ENCODE measurements at regions not wholly inside any gene's neighbourhood (a gene's known extent, or its start where the extent isn't known, plus 50 kb on each side); places are given as distances from the start of the nearest gene placed in this dataset.

DNA sequence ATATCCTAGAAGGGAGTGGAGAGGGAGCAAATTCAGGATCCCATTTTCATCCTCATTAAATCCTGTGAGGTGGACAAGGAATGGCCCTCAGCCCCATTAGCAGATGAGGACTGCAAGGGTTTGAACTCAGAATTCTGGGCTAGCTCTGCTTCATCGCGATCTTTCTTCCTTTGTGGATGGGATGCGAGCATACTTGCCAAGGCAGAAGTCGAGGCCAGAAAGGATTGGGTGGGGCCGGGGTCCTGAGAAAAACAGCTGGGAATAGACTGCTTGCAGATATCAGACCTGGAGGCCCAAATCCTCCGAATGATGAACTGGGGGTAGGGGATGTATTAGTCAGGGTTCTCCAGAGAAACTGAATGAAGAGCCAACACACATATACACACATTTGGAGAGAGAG lies 179.0 kb downstream of the CHST1 start:
- in situ Hi-C loops (cut with HindIII; ENCODE audit: low sequenced_read_pairs) = no loop called here
- DNase-seq (ENCODE audit: low read depth) = no peak
- TF ChIP-seq, protein P1, sequence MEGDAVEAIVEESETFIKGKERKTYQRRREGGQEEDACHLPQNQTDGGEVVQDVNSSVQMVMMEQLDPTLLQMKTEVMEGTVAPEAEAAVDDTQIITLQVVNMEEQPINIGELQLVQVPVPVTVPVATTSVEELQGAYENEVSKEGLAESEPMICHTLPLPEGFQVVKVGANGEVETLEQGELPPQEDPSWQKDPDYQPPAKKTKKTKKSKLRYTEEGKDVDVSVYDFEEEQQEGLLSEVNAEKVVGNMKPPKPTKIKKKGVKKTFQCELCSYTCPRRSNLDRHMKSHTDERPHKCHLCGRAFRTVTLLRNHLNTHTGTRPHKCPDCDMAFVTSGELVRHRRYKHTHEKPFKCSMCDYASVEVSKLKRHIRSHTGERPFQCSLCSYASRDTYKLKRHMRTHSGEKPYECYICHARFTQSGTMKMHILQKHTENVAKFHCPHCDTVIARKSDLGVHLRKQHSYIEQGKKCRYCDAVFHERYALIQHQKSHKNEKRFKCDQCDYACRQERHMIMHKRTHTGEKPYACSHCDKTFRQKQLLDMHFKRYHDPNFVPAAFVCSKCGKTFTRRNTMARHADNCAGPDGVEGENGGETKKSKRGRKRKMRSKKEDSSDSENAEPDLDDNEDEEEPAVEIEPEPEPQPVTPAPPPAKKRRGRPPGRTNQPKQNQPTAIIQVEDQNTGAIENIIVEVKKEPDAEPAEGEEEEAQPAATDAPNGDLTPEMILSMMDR (IDR thresholded peaks at IDR 0.05; ENCODE audit: low read depth, low read length, missing control alignments) = no peak
- no peak overlapping the region for H3K4me3 ChIP-seq (ENCODE audit: low read depth, low read length)

DNA sequence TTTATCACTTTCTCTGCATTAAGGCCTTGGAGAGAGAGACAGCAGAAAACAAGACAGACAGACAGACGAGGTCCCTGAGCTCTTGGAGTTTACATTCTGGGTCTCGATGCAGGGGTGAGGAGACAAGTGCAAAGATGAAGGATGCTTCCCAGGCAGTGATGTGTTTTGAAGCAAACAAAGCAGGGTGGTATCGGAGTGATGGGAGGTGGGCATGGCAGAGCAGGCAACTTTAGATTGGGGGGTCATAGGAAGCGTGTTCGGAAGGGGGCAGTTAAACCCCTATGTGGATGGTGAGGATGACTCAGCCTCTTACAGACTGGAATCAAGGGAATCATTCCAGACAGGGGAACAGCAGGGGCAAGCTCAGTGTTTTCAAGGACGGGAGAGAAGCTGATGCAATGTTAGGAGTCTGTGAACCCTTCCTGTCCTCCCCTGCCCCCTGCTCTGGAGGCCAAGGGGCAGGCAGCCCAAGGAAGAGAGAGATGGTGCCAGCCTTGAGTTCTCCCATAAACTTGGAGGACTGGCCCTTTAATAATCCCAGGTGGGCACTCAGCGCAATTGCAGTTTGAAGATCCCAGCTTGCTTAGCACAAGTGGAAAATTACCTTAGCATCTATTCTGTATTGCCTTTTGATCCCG lies 180.2 kb downstream of the CHST1 start:
- H3K4me3 ChIP-seq (ENCODE audit: low read depth, low read length) = no peak overlapping the region
- in situ Hi-C loops (cut with HindIII; ENCODE audit: low sequenced_read_pairs) = no loop called here
- no peak for DNase-seq (ENCODE audit: low read depth)
- TF ChIP-seq, protein P1 (IDR thresholded peaks at IDR 0.05; ENCODE audit: low read depth, low read length, missing control alignments) = no peak

DNA sequence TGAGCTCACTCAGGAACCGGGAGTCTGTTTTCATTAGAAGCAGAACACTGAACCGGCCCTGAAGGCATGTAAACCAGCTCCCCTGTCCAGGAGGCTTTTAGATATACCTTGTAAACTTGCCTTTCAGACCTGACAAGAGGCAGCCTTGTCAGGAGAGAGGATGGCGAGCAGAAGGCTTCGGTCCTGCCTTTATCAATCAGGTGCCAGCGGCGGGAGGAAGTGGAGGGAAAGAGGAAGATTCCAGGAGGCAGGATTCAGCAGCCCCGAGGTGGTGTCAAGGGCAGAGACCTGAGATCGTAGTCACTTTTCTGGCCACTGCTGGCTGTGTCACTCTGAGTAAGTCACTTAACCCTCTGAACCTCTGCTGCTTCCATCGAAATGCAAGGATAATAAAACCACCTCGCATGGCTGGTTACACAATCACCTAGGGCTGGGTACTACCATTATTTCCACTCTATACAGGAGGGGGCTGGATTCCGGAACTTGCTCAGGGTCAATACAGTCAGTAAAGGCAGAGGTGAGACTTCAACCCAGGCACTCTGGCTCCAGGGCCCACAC lies 181.0 kb downstream of the CHST1 start:
- no peak overlapping the region for H3K4me3 ChIP-seq (ENCODE audit: low read depth, low read length)
- TF ChIP-seq, protein P1 (IDR thresholded peaks at IDR 0.05; ENCODE audit: low read depth, low read length, missing control alignments) = no peak
- in situ Hi-C loops (cut with HindIII; ENCODE audit: low sequenced_read_pairs) = no loop called here
- DNase-seq (ENCODE audit: low read depth) = no peak

DNA sequence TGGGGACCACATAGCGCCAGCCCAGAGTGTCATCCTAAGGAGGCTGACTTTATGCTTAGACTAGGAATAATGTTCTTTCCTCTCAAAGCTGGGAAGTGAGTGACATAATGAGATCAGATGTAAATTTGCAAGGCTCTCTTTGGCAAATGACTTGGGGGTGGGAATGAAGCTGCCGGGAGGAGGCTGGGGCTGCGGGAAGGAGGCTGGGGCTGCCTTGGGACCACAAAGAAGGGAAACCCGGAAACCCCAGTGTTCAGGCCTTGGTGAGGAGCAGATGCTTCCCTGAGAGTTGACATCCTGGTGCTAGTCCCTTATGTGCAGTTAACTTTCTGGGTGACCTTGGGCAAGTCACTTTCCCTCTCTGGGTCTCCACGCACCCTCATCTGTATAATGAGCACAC lies 182.0 kb downstream of the CHST1 start:
- no peak overlapping the region for H3K4me3 ChIP-seq (ENCODE audit: low read depth, low read length)
- TF ChIP-seq, protein P1 (IDR thresholded peaks at IDR 0.05; ENCODE audit: low read depth, low read length, missing control alignments) = no peak
- in situ Hi-C loops (cut with HindIII; ENCODE audit: low sequenced_read_pairs) = no loop called here
- no peak for DNase-seq (ENCODE audit: low read depth)

DNA sequence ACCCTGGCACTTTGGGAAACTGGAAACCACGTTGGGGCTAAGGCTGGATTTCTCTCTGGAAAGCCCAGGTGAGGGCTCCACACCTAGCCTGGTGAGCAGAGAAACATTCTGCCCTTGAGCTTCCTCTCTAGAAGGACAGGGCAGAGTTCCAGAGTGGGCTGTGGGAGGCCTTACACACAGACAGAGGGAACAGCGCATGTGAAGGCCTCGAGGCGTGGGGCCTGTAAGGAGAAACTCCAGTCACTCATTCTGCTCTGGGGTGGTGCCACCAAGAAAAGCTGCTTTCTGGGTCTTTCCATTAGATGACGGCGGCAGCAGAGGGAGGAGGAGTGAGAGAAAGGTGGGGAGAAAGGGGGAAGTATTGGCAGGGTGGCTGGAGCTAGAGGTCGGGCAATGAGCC lies 183.1 kb downstream of the CHST1 start:
- in situ Hi-C loops (cut with HindIII; ENCODE audit: low sequenced_read_pairs) = no loop called here
- TF ChIP-seq, protein P1 (IDR thresholded peaks at IDR 0.05; ENCODE audit: low read depth, low read length, missing control alignments) = no peak
- DNase-seq (ENCODE audit: low read depth) = no peak
- no peak overlapping the region for H3K4me3 ChIP-seq (ENCODE audit: low read depth, low read length)

DNA sequence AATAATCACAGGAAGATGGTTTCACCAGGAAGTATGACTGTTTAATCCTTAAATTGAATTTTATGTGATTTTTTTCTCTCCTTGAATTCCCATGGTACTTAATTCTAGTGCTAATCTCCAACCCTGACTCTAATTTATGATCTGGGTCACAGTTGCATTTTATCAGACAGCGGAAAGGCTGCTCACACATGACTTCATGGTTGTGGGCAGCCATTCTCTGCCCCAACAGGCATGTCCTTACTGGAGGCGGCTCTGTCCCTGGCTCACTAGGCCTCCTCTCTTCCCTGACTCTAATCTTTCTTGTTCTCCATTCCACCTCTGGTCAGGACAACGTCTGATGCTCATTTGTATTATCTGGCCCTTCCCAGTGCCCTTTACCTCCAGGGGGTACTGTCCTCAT lies 184.4 kb downstream of the CHST1 start:
- in situ Hi-C loops (cut with HindIII; ENCODE audit: low sequenced_read_pairs) = no loop called here
- TF ChIP-seq, protein P1 (IDR thresholded peaks at IDR 0.05; ENCODE audit: low read depth, low read length, missing control alignments) = no peak
- DNase-seq (ENCODE audit: low read depth) = no peak
- H3K4me3 ChIP-seq (ENCODE audit: low read depth, low read length) = no peak overlapping the region
